Thyroid gland (tissue), 4 donors: ENCODE measurements at regions not wholly inside any gene's neighbourhood (a gene's known extent, or its start where the extent isn't known, plus 50 kb on each side); places are given as distances from the start of the nearest gene placed in this dataset.

ENCODE experiments used
- DNase-seq, 2 donors: peaks; one replicate each; pipeline ENCODE4 v3.0.0-alpha.2; 2019
- H3K27ac ChIP-seq, 3 donors: fragments of 200-600 bp; sonication (generic); 1 replicate in 2 of 3; 2 replicates in 1 of 3; pipeline ENCODE4 v1.5.1; 2016 to 2019; ENCODE audit warnings: mild to moderate bottlenecking in 1 of 3, moderate library complexity in 1 of 3
- H3K27me3 ChIP-seq: fragments of 200-600 bp; sonication (generic); one replicate; pipeline ENCODE4 v1.5.1; 2019
- H3K36me3 ChIP-seq, 2 donors: fragments of 200-600 bp; sonication (generic); one replicate each; pipeline ENCODE4 v1.5.1; 2016 to 2019
- H3K4me1 ChIP-seq, 2 donors: fragments of 200-600 bp; sonication (generic); one replicate each; pipeline ENCODE4 v1.5.1; 2017 to 2019
- H3K4me3 ChIP-seq, 3 donors: fragments of 200-600 bp; sonication (generic); replicated peaks in 1 of 3; 1 replicate in 2 of 3; 2 replicates in 1 of 3; pipeline ENCODE4 v1.5.1; 2016; ENCODE audit warnings: mild to moderate bottlenecking in 1 of 3
- H3K9me3 ChIP-seq: fragments of 200-600 bp; sonication (generic); one replicate; pipeline ENCODE4 v1.5.1; 2017
- CTCF ChIP-seq, 6 experiments: fragments of 200-600 bp in 3 of 6; fragments of 450-650 bp in 3 of 6; sonication (generic) in 3 of 6; IDR thresholded peaks; one replicate each; pipeline ENCODE4 v1.5.1; 2016 to 2019; ENCODE audit warnings: antibody characterized with exemption in 6 of 6, mild to moderate bottlenecking in 2 of 6, inconsistent platforms in 1 of 6, moderate library complexity in 1 of 6
- POLR2A ChIP-seq, 2 donors: fragments of 450-650 bp; IDR thresholded peaks; one replicate each; pipeline ENCODE4 v1.6.1; 2017; ENCODE audit warnings: antibody characterized with exemption in 2 of 2, mild to moderate bottlenecking in 2 of 2, moderate library complexity in 1 of 2
- whole genome bisulfite sequencing, 2 donors: methylation state at CpG; one replicate each; pipeline ENCODE4 v1.1.5; 2017; 5-methylcytosine and 5-hydroxymethylcytosine counted together
- intact Hi-C: fragments of 100-400 bp; cut with DNase I; formaldehyde crosslinking; loops from one replicate; pipeline ENCODE4 v1.15.1; 2023

GRCh38 chr4:158068068-158068467, 104.8 kb downstream of the GASK1B start:
- no peaks in the 10 kb centered on the region for H3K9me3 ChIP-seq
- DNase-seq, result no peak
- H3K4me1 ChIP-seq, result no peaks in the 10 kb centered on the region
- H3K27me3 ChIP-seq, result no peaks in the 10 kb centered on the region
- intact Hi-C loops, result no loop called here
- H3K36me3 ChIP-seq, result no peaks in the 10 kb centered on the region
- no peak overlapping the region for H3K4me3 ChIP-seq
- H3K27ac ChIP-seq, result no peak overlapping the region
- TF ChIP-seq POLR2A (IDR thresholded peaks at IDR 0.05), result no peak
- no peak for TF ChIP-seq CTCF (IDR thresholded peaks at IDR 0.05)
- WGBS, 2 donors, result 68 to 69% methylated on average over 1 of the region's 1 CpG

DNA sequence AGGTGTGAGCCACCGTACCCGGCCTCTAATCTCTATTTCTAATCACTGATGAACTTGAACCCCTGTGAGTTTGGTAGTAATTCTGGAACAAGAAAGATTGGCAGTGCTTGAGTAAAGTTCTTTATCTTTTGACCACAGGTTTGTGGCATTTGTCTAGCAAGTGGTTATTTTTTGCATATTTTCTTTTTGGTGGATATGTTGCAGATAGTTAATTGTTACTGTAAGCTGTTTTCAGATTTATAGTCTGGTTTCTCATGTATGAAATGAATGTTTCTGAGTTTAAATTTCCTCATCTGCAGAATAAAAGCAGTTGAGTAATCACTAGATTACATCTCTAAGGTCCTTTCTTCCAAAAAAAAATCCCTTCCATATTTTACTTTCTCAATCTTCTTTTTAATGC, 105.2 kb downstream of the GASK1B start:
- no peak overlapping the region for H3K4me3 ChIP-seq
- H3K27ac ChIP-seq, result no peak overlapping the region
- H3K9me3 ChIP-seq, result no peaks in the 10 kb centered on the region
- TF ChIP-seq POLR2A (IDR thresholded peaks at IDR 0.05), result no peak
- no peak for TF ChIP-seq CTCF (IDR thresholded peaks at IDR 0.05)
- H3K4me1 ChIP-seq, result no peaks in the 10 kb centered on the region
- intact Hi-C loops, result no loop called here
- DNase-seq, result no peak
- no peaks in the 10 kb centered on the region for H3K27me3 ChIP-seq
- no peaks in the 10 kb centered on the region for H3K36me3 ChIP-seq
- 92 to 93% methylated on average over 2 of the region's 2 CpGs for WGBS, 2 donors

GRCh38 chr4:158065603-158066002, 107.2 kb downstream of the GASK1B start:
- intact Hi-C loops, result no loop called here
- H3K9me3 ChIP-seq, result no peaks in the 10 kb centered on the region
- H3K4me1 ChIP-seq, result no peaks in the 10 kb centered on the region
- H3K27ac ChIP-seq, result no peak overlapping the region
- H3K27me3 ChIP-seq, result no peaks in the 10 kb centered on the region
- 78 to 81% methylated on average over 1 of the region's 1 CpG for WGBS, 2 donors
- no peaks in the 10 kb centered on the region for H3K36me3 ChIP-seq
- no peak overlapping the region for H3K4me3 ChIP-seq
- no peak for DNase-seq
- TF ChIP-seq CTCF (IDR thresholded peaks at IDR 0.05), result no peak

DNA sequence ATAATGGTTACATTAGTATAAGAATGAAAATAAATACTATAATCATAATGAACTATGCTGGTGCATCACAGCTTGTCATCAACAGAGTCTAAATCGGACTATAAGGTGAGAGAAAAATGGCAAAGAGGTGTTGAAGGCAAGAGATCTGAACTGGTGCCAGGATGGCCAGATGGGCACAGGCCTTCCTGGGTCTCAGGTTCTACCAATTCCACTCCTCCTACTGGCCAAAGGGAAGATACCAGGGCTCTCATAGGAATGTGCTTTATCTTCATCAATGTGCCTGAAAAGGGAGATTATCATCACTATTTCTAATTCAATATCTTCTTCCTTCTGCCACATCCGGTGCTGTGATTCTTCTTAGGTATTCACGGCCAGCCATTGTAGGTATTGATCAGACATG, 107.6 kb downstream of the GASK1B start:
- intact Hi-C loops, result no loop called here
- Histone ChIP-seq H3K4me3 (no peak overlapping the region), H3K4me1 (no peaks in the 10 kb centered on the region), H3K36me3 (no peaks in the 10 kb centered on the region), H3K27ac (no peak overlapping the region), H3K9me3 (no peaks in the 10 kb centered on the region), H3K27me3 (no peaks in the 10 kb centered on the region)
- no peak for DNase-seq
- TF ChIP-seq POLR2A (IDR thresholded peaks at IDR 0.05), result no peak
- no peak for TF ChIP-seq CTCF (IDR thresholded peaks at IDR 0.05)
- 52 to 54% methylated on average over 3 of the region's 3 CpGs for whole genome bisulfite sequencing, 2 donors

- intact Hi-C loops, result no loop called here
- H3K27me3 ChIP-seq, result no peaks in the 10 kb centered on the region
- TF ChIP-seq POLR2A (IDR thresholded peaks at IDR 0.05) (no peak), CTCF (IDR thresholded peaks at IDR 0.05) (no peak)
- H3K4me1 ChIP-seq, result no peaks in the 10 kb centered on the region
- no peak overlapping the region for H3K4me3 ChIP-seq
- no peak for DNase-seq
- H3K27ac ChIP-seq, result no peak overlapping the region
- no peaks in the 10 kb centered on the region for H3K36me3 ChIP-seq
- no peaks in the 10 kb centered on the region for H3K9me3 ChIP-seq
Measured at GRCh38 chr4:158056689-158057245, 116.1 kb downstream of the GASK1B start.
